ENCODE measurements at regions not wholly inside any gene's neighbourhood (a gene's known extent, or its start where the extent isn't known, plus 50 kb on each side); places are given as distances from the start of the nearest gene placed in this dataset.

- TF ChIP-seq, protein P1, sequence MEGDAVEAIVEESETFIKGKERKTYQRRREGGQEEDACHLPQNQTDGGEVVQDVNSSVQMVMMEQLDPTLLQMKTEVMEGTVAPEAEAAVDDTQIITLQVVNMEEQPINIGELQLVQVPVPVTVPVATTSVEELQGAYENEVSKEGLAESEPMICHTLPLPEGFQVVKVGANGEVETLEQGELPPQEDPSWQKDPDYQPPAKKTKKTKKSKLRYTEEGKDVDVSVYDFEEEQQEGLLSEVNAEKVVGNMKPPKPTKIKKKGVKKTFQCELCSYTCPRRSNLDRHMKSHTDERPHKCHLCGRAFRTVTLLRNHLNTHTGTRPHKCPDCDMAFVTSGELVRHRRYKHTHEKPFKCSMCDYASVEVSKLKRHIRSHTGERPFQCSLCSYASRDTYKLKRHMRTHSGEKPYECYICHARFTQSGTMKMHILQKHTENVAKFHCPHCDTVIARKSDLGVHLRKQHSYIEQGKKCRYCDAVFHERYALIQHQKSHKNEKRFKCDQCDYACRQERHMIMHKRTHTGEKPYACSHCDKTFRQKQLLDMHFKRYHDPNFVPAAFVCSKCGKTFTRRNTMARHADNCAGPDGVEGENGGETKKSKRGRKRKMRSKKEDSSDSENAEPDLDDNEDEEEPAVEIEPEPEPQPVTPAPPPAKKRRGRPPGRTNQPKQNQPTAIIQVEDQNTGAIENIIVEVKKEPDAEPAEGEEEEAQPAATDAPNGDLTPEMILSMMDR (IDR thresholded peaks at IDR 0.05), result no peak
- no peak for TF ChIP-seq ZFX (IDR thresholded peaks at IDR 0.05; ENCODE audit: borderline replicate concordance)
Measured at GRCh38 chr12:126537961-126538530, 1472.8 kb downstream of the AACS start.
